Stomach (tissue), 8 donors: ENCODE measurements at regions not wholly inside any gene's neighbourhood (a gene's known extent, or its start where the extent isn't known, plus 50 kb on each side); places are given as distances from the start of the nearest gene placed in this dataset.

Experiments used
- DNase-seq, 2 donors: peaks; one replicate each; pipeline versions ENCODE4 v3.0.0 to v3.0.0-alpha.2; 2013 to 2019
- H3K27ac ChIP-seq, 5 donors: fragments of 200-600 bp in 4 of 5; sonication (generic) in 4 of 5; one replicate each; pipeline ENCODE4 v1.5.1; 2013 to 2019; ENCODE audit warnings: mild to moderate bottlenecking in 1 of 5, moderate library complexity in 1 of 5
- H3K27me3 ChIP-seq, 3 donors: fragments of 200-600 bp; sonication (generic); one replicate each; pipeline ENCODE4 v1.5.1; 2017 to 2019; ENCODE audit warnings: mixed run types in 1 of 3
- H3K36me3 ChIP-seq, 4 donors: fragments of 200-600 bp; sonication (generic); 1 replicate in 3 of 4; 2 replicates in 1 of 4; pipeline ENCODE4 v1.5.1; 2016 to 2019
- H3K4me1 ChIP-seq, 4 donors: fragments of 200-600 bp; sonication (generic); one replicate each; pipeline ENCODE4 v1.5.1; 2016 to 2019
- H3K4me3 ChIP-seq, 4 donors: fragments of 200-600 bp; sonication (generic) in 3 of 4; one replicate each; pipeline ENCODE4 v1.5.1; 2016 to 2019; ENCODE audit warnings: mild to moderate bottlenecking in 1 of 4
- H3K9me3 ChIP-seq, 4 donors: fragments of 200-600 bp; sonication (generic); one replicate each; pipeline ENCODE4 v1.5.1; 2016 to 2019
- CTCF ChIP-seq, 7 experiments: fragments of 450-650 bp in 4 of 7; fragments of 200-600 bp in 3 of 7; sonication (generic) in 3 of 7; IDR thresholded peaks; one replicate each; pipeline ENCODE4 v1.5.1; 2016 to 2019; ENCODE audit warnings: antibody characterized with exemption in 7 of 7, control low read depth in 2 of 7, mild to moderate bottlenecking in 1 of 7
- EP300 ChIP-seq: sonication (generic); formaldehyde crosslinking; IDR thresholded peaks from one replicate; pipeline ENCODE4 v1.6.1; 2017; ENCODE audit warnings: antibody characterized with exemption
- POLR2A ChIP-seq, 4 donors: fragments of 450-650 bp; IDR thresholded peaks; one replicate each; pipeline ENCODE4 v1.6.1; 2016; ENCODE audit warnings: antibody characterized with exemption in 4 of 4, control low read depth in 2 of 4, mild to moderate bottlenecking in 1 of 4, moderate library complexity in 1 of 4
- POLR2AphosphoS5 ChIP-seq, 3 donors: sonication (generic); formaldehyde crosslinking; IDR thresholded peaks; one replicate each; pipeline ENCODE4 v1.6.1; 2016; ENCODE audit warnings: antibody characterized with exemption in 3 of 3
- WGBS, 5 donors: extraction: QIAGEN DNeasy Blood & Tissue Kit in 3 of 5; methylation state at CpG; one replicate each; pipeline versions ENCODE4 v1.1.5 to v1.1.7; 2013 to 2018; 5-methylcytosine and 5-hydroxymethylcytosine counted together
- intact Hi-C: fragments of 100-400 bp; cut with DNase I; formaldehyde crosslinking; loops from one replicate; pipeline ENCODE4 v1.15.1; 2023; ENCODE audit warnings: low total_unique reads
- donor health status: healthy with polysubstance abuse.
- donor health status: Bipolar disorder and iron deficiency.
- donor health status: healthy.

- TF ChIP-seq EP300: no peak
- TF ChIP-seq CTCF (IDR thresholded peaks at IDR 0.05): no peak
- no peak for TF ChIP-seq POLR2A (IDR thresholded peaks at IDR 0.05)
- no peak for TF ChIP-seq POLR2AphosphoS5 (IDR thresholded peaks at IDR 0.05)
Observed at GRCh38 chr17:33889766-33890165, 365.3 kb upstream of the CCL2 start.

GRCh38 chr17:33892717-33893591 is 362.1 kb upstream of the CCL2 start:
- WGBS, 5 donors: 33 to 48% (median 35%) methylated on average over 6 of the region's 6 CpGs
- Histone ChIP-seq H3K27ac (no peak overlapping the region), H3K4me3 (no peak overlapping the region), H3K4me1 (no peaks in the 10 kb centered on the region), H3K9me3 (no peaks in the 10 kb centered on the region), H3K27me3 (peaks cover 0 to 16% (median 0%) of the 10 kb centered on the region in 3 donors), H3K36me3 (no peaks in the 10 kb centered on the region)
- intact Hi-C loops: no loop called here
- no peak for DNase-seq
- no peak for TF ChIP-seq EP300
- TF ChIP-seq POLR2A (IDR thresholded peaks at IDR 0.05): no peak
- TF ChIP-seq CTCF (IDR thresholded peaks at IDR 0.05): no peak
- no peak for TF ChIP-seq POLR2AphosphoS5 (IDR thresholded peaks at IDR 0.05)

More at GRCh38 chr17:33889766-33890165, 365.3 kb upstream of the CCL2 start:
- no peaks in the 10 kb centered on the region for H3K36me3 ChIP-seq
- no peak overlapping the region for H3K27ac ChIP-seq
- DNase-seq: no peak
- intact Hi-C loops: no loop called here
- H3K4me1 ChIP-seq: no peaks in the 10 kb centered on the region
- no peaks in the 10 kb centered on the region for H3K27me3 ChIP-seq
- H3K4me3 ChIP-seq: no peak overlapping the region
- WGBS, 5 donors: 80 to 90% (median 89%) methylated on average over 2 of the region's 2 CpGs
- no peaks in the 10 kb centered on the region for H3K9me3 ChIP-seq

DNA sequence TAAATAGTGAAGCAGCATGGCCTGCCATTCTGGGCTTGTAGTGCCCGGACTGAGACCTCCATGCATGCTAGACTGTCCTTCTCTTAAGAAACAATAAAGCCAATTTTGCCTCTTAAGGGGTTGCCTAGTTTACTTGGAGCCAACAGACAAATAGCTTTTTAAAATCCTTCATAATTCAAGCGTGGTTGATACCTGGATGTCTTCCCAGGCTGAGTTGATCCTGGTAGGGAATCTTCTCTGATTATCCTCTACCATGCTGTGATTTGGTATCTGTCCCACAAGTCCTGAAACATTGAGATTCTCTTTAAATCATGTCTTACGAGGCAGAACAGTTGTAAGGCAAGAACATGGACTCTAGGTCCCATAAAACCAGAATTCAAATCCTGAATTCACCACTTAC is 359.6 kb upstream of the CCL2 start:
- Histone ChIP-seq H3K36me3 (no peaks in the 10 kb centered on the region), H3K4me1 (no peaks in the 10 kb centered on the region), H3K27me3 (peaks cover 0 to 16% (median 0%) of the 10 kb centered on the region in 3 donors), H3K4me3 (no peak overlapping the region), H3K27ac (no peak overlapping the region), H3K9me3 (no peaks in the 10 kb centered on the region)
- no peak for TF ChIP-seq CTCF (IDR thresholded peaks at IDR 0.05)
- TF ChIP-seq EP300: no peak
- no peak for TF ChIP-seq POLR2AphosphoS5 (IDR thresholded peaks at IDR 0.05)
- no peak for TF ChIP-seq POLR2A (IDR thresholded peaks at IDR 0.05)
- intact Hi-C loops: no loop called here
- no peak for DNase-seq
- WGBS, 5 donors: 72 to 80% (median 74%) methylated on average over 3 of the region's 3 CpGs

DNA sequence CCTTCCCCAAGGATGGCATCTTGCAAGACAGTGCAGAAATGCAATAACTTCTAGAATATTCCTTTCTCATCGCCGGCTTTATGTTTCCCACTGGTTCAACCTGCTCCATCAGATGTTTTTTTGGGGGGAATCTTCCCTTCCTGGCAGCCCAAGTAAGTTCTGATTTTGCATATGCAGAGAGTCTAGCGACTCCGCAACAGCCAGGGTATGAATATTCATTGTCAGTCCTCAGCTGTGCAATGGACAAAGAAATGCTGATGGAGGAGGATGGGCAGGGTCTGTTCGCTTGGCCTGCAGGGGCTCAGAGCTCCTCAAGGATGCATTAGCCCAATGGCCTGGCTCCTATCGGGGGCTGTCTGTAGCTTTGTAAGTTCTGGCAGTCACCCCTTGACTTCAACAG is 358.8 kb upstream of the CCL2 start:
- Histone ChIP-seq H3K36me3 (no peaks in the 10 kb centered on the region), H3K4me3 (no peak overlapping the region), H3K27me3 (peaks cover 0 to 24% (median 0%) of the 10 kb centered on the region in 3 donors), H3K4me1 (no peaks in the 10 kb centered on the region), H3K9me3 (no peaks in the 10 kb centered on the region), H3K27ac (no peak overlapping the region)
- TF ChIP-seq EP300 (no peak), POLR2A (IDR thresholded peaks at IDR 0.05) (no peak), POLR2AphosphoS5 (IDR thresholded peaks at IDR 0.05) (no peak), CTCF (IDR thresholded peaks at IDR 0.05) (no peak)
- DNase-seq: no peak
- 55 to 67% (median 62%) methylated on average over 6 of the region's 6 CpGs for WGBS, 5 donors
- intact Hi-C loops: no loop called here
